ENCODE measurements at regions not wholly inside any gene's neighbourhood (a gene's known extent, or its start where the extent isn't known, plus 50 kb on each side); places are given as distances from the start of the nearest gene placed in this dataset.

DNA sequence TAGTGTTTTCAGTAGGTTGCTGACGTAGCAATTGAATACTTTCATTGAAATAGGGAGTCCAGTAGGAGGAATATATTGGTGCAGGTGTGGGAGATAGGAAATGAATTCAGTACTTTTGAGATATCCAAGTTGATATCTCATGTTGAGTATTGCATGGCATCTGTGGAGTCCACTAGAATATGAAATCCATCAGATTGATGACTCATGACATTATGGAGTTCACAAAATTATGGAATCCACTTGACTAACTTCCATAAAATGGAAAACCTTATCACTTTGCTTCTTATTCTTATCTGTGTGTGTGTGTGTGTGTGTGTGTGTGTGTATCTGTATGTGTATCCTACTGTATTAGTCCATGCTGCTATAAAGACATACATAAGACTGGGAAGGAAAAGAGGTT is 513.5 kb upstream of the ZEB2 start:
- TF ChIP-seq, protein P1, sequence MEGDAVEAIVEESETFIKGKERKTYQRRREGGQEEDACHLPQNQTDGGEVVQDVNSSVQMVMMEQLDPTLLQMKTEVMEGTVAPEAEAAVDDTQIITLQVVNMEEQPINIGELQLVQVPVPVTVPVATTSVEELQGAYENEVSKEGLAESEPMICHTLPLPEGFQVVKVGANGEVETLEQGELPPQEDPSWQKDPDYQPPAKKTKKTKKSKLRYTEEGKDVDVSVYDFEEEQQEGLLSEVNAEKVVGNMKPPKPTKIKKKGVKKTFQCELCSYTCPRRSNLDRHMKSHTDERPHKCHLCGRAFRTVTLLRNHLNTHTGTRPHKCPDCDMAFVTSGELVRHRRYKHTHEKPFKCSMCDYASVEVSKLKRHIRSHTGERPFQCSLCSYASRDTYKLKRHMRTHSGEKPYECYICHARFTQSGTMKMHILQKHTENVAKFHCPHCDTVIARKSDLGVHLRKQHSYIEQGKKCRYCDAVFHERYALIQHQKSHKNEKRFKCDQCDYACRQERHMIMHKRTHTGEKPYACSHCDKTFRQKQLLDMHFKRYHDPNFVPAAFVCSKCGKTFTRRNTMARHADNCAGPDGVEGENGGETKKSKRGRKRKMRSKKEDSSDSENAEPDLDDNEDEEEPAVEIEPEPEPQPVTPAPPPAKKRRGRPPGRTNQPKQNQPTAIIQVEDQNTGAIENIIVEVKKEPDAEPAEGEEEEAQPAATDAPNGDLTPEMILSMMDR (IDR thresholded peaks at IDR 0.05; ENCODE audit: extremely low read depth, insufficient read depth, missing control alignments) = no peak
- DNase-seq (ENCODE audit: low spot score) = no peak
- in situ Hi-C loops (cut with MboI; ENCODE audit: low pct_unique_long_range_greater_than_20kb, low sequenced_read_pairs, unreplicated experiment) = no loop called here

DNA sequence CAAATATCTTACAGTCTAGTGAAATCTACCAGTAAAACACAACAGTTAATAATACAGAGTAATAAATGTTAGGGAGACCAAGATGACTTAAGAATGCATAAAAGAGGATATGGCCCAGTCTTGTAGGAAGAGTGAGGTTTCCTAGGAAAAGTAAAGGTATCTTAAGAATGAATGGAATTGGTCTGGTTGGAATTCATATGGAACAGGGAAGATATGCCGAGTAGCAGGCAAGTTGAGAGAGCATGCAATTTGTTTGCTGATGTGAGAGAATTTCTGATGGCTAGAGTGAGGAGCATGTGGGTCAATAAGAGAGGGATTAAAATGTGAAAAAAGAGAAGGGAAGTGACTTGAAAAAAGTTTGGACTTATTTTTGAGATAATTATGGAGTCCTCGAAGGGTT is 512.9 kb upstream of the ZEB2 start:
- TF ChIP-seq, protein P1 (IDR thresholded peaks at IDR 0.05; ENCODE audit: extremely low read depth, insufficient read depth, missing control alignments) = no peak
- no peak for DNase-seq (ENCODE audit: low spot score)
- in situ Hi-C loops (cut with MboI; ENCODE audit: low pct_unique_long_range_greater_than_20kb, low sequenced_read_pairs, unreplicated experiment) = no loop called here

DNA sequence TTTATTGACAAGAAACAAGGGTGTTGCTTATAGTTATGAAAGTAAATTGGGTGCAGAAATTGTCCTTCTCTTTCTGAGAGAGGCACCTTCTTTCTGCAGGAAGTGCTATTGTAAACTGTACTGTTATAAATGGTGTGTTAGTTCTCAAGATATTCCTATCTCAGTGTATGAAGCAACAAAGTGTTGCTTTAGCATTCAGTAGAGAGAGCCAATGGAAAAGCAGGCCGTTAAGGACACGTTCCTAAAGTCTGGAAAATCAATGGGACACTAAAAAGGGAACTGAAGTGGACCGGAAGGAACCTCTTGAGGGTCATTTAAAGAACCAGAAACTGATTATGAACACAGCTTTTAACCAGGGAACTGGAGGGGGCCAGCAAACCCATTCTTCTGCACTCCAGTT is 510.0 kb upstream of the ZEB2 start:
- in situ Hi-C loops (cut with MboI; ENCODE audit: low pct_unique_long_range_greater_than_20kb, low sequenced_read_pairs, unreplicated experiment) = no loop called here
- TF ChIP-seq, protein P1 (IDR thresholded peaks at IDR 0.05; ENCODE audit: extremely low read depth, insufficient read depth, missing control alignments) = no peak
- no peak for DNase-seq (ENCODE audit: low spot score)

DNA sequence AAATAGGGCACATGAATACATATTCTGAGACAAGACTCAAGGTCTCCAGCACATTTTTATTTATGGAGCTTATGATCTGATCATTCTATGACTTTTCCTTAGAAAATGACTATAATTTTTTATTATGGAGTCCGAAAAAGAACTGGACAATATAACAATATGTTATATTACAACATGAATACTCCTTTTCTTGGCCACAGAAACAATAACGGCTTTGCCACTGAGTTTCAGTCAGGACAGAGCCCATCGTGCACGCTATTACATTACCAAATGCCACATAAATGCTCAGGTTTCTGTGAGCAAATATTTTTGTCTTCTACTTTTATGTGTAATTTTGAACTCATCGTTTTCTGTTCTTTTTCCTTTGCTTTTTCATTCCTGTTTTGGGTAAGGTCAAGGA is 509.2 kb upstream of the ZEB2 start:
- TF ChIP-seq, protein P1 (IDR thresholded peaks at IDR 0.05; ENCODE audit: extremely low read depth, insufficient read depth, missing control alignments) = no peak
- no peak for DNase-seq (ENCODE audit: low spot score)
- in situ Hi-C loops (cut with MboI; ENCODE audit: low pct_unique_long_range_greater_than_20kb, low sequenced_read_pairs, unreplicated experiment) = no loop called here

DNA sequence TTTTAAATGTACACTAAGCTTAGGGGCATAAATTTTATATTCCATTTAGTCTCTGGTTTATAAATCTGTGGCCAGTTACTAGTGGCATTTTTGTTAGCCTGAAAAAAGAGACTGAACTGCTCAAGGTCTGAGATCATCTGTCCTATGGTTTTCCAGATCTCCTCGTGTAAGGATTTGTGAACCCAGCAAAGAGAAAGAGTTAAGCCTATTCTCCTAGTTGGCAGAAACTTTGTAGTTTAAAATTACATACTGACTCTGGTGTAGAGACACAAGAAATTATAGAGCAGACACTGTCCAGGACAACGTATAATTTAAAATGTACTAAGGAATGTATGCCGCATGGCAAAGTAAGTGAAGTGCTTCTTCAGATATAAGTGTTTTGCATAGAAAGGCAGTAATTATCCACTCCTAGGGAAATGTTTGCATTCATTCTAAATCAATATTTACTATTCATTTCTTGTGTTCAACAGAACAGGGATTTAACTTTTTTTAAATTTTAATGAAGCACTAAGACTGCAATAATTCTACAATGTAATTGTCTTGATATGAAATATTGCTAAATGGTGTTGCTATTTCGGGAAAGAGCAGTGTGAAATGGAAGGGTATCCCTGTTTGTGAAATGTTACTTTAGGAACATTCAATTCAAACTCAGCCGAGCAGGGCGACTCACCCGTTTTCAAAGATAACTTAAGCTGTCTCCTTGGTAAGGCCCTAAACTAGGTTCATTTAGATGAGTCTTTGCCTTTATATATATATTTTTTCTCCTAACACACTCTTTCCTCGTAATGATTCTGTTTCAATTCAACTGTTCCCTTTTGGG is 508.4 kb upstream of the ZEB2 start:
- in situ Hi-C loops (cut with MboI; ENCODE audit: low pct_unique_long_range_greater_than_20kb, low sequenced_read_pairs, unreplicated experiment) = no loop called here
- DNase-seq (ENCODE audit: low spot score) = no peak
- TF ChIP-seq, protein P1 (IDR thresholded peaks at IDR 0.05; ENCODE audit: extremely low read depth, insufficient read depth, missing control alignments) = no peak

DNA sequence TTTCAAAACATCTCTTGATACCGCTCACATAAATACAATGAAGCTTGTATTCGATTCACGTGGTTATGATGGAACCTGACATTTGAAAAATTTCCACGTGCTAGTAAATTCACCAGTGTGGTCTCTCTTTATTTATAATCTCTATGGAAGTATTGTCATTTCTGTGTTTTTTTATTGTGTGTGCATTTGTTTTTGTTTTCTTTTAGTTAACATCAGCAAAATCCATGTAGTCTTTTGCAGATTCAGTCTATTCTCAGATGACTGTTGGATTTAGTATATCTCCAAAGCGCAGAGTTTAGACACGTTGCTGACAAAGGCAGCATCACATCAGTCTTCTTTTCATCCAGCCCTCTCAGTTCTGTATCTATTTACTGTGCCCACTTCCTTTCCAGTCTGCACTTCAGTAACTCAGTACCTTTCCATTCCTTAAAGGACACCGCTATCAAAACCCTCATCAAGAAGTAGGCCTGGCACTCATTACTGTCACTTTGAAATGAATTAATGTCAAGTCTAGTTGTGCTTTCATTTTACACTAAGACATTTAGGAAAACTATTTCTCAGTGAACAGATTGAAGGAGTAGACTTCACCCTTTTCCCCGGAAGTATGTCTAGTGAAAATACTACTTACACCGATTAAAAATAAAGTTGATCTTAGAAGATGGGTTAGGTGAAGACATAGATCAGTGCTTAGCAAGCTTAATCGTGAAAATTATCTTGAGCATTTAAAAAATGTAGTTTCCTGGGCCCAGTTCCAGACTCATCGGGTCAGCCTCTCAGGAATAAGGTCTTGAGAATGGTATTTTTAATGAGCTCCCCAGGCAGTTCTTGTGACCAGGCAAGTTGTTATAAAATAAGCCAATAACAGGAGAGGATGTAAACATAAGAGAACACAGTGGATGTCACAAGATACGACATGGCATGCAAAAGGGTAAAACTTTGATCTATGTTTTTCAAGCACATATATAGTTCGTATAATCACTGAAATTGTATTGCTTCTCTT is 506.8 kb upstream of the ZEB2 start:
- TF ChIP-seq, protein P1 (IDR thresholded peaks at IDR 0.05; ENCODE audit: extremely low read depth, insufficient read depth, missing control alignments) = no peak
- in situ Hi-C loops (cut with MboI; ENCODE audit: low pct_unique_long_range_greater_than_20kb, low sequenced_read_pairs, unreplicated experiment) = no loop called here
- no peak for DNase-seq (ENCODE audit: low spot score)

All from GM13977 (cell line).